ENCODE measurements at regions not wholly inside any gene's neighbourhood (a gene's known extent, or its start where the extent isn't known, plus 50 kb on each side); places are given as distances from the start of the nearest gene placed in this dataset.

DNA sequence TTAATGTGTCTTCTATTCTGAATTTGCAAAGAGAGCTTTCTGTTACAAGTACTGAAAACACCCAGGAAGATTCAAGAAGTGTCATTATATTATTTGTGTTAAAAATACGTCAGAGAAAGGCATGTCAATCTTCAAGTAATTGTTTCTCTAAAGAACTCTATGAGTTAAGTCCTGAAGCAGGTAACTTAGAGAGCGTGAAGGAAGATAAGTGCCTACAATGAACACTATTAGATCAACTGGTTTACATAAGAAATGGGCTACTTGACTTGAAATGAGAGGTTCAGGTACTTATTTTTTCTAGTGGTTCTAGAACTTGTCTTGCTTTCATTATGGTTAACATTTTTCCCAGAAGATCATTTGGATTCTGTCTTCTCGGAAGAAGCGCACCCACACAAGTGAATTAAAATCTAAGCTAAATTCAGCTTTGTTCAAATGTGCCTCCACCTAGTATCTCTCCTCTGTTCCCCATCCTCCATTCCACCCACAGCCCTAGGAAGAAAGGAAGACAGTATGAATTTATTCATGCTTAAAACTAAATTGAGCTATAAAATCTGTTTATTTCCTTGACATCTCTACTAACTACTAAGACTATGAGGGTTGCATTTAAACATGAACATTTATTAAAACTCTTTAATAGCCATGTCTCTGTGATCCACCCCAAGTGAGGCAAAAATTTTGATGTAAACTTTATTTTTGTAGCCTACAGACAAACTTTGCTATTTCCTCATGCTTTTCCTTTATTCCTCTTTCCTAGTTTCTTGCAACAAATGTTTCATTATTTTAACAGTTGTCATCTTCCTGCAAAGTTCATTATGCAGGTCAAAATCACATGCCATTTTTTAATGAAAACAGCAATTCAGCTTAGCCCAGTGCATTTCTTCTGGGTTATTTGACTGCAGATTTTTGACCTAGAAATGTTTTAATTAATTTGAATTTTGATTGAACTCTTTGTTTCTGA lies 206.8 kb downstream of the KCNJ2 start:
- TF ChIP-seq, protein P1, sequence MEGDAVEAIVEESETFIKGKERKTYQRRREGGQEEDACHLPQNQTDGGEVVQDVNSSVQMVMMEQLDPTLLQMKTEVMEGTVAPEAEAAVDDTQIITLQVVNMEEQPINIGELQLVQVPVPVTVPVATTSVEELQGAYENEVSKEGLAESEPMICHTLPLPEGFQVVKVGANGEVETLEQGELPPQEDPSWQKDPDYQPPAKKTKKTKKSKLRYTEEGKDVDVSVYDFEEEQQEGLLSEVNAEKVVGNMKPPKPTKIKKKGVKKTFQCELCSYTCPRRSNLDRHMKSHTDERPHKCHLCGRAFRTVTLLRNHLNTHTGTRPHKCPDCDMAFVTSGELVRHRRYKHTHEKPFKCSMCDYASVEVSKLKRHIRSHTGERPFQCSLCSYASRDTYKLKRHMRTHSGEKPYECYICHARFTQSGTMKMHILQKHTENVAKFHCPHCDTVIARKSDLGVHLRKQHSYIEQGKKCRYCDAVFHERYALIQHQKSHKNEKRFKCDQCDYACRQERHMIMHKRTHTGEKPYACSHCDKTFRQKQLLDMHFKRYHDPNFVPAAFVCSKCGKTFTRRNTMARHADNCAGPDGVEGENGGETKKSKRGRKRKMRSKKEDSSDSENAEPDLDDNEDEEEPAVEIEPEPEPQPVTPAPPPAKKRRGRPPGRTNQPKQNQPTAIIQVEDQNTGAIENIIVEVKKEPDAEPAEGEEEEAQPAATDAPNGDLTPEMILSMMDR (IDR thresholded peaks at IDR 0.05; ENCODE audit: low read length), result no peak
- TF ChIP-seq EZH2 (IDR thresholded peaks at IDR 0.05; ENCODE audit: borderline replicate concordance, low read length), result no peak

All from OCI-LY1 (cell line).